Right kidney (tissue), 1 donor: ENCODE measurements at regions not wholly inside any gene's neighbourhood (a gene's known extent, or its start where the extent isn't known, plus 50 kb on each side); places are given as distances from the start of the nearest gene placed in this dataset.
A peak's percentile ranks its signal among the peaks of the same experiment; 100 is the strongest.
"Not testable (repeated sequence)": the region's sequence is repeated elsewhere in the genome, so short reads cannot be mapped to it uniquely, and the experiment has no call there.

ENCODE experiments used
- DNase-seq: peaks from one replicate; pipeline ENCODE4 v3.0.0-alpha.2; 2016

GRCh38 chrX:131830400-131831184 is 192.5 kb upstream of the STK26 start:
- DNase-seq = peak; percentile 19

GRCh38 chrX:131831185-131831520 is 191.9 kb upstream of the STK26 start:
- DNase-seq = no peak

- no peak for DNase-seq
Observed at GRCh38 chrX:131836161-131836560, 186.9 kb upstream of the STK26 start.

GRCh38 chrX:131837325-131837724 is 185.8 kb upstream of the STK26 start:
- no peak for DNase-seq

- no peak for DNase-seq
Observed at GRCh38 chrX:131840799-131841495, 182.2 kb upstream of the STK26 start.

GRCh38 chrX:131841496-131842437 is 181.3 kb upstream of the STK26 start:
- DNase-seq = peak; percentile 29

- DNase-seq = no peak
Observed at GRCh38 chrX:131843987-131844386, 179.1 kb upstream of the STK26 start.

GRCh38 chrX:131845201-131845600 is 177.9 kb upstream of the STK26 start:
- no peak for DNase-seq

GRCh38 chrX:131845771-131846170 is 177.3 kb upstream of the STK26 start:
- no peak for DNase-seq

- not testable (repeated sequence) for DNase-seq
Observed at GRCh38 chrX:131850964-131851363, 172.1 kb upstream of the STK26 start.

GRCh38 chrX:131853440-131853839 is 169.7 kb upstream of the STK26 start:
- no peak for DNase-seq

- DNase-seq = no peak
Observed at GRCh38 chrX:131854581-131854980, 168.5 kb upstream of the STK26 start.

GRCh38 chrX:131861088-131861787 is 161.9 kb upstream of the STK26 start:
- no peak for DNase-seq

GRCh38 chrX:131862321-131862720 is 160.8 kb upstream of the STK26 start:
- no peak for DNase-seq

GRCh38 chrX:131869182-131869581 is 153.9 kb upstream of the STK26 start:
- DNase-seq = no peak

- no peak for DNase-seq
Observed at GRCh38 chrX:131874300-131874699, 148.8 kb upstream of the STK26 start.

GRCh38 chrX:131875827-131876226 is 147.3 kb upstream of the STK26 start:
- not testable (repeated sequence) for DNase-seq

GRCh38 chrX:131881194-131881593 is 141.9 kb upstream of the STK26 start:
- DNase-seq = no peak

GRCh38 chrX:131885042-131885441 is 138.1 kb upstream of the STK26 start:
- not testable (repeated sequence) for DNase-seq

- DNase-seq = not testable (repeated sequence)
Observed at GRCh38 chrX:131893857-131894256, 129.2 kb upstream of the STK26 start.

GRCh38 chrX:131894995-131895394 is 128.1 kb upstream of the STK26 start:
- peak; percentile 3 for DNase-seq

- DNase-seq = no peak
Observed at GRCh38 chrX:131895807-131896206, 127.3 kb upstream of the STK26 start.
